HEK293T (cell line): ENCODE measurements at regions not wholly inside any gene's neighbourhood (a gene's known extent, or its start where the extent isn't known, plus 50 kb on each side); places are given as distances from the start of the nearest gene placed in this dataset.

Experiments used
- CTCF ChIA-PET: fragments of 350-600 bp; formaldehyde crosslinking; extraction: SDS; loops from one replicate; lab custom pipeline; 2021; ENCODE audit warnings: antibody characterized with exemption, inconsistent platforms; lab: Yijun Ruan, JAX
- POLR2A ChIA-PET: fragments of 350-600 bp; formaldehyde crosslinking; extraction: SDS; loops from one replicate; lab custom pipeline; 2020; ENCODE audit warnings: antibody characterized with exemption, inconsistent platforms; lab: Yijun Ruan, JAX
- DNase-seq: peaks from one replicate; pipeline ENCODE4 v3.0.0; 2012; ENCODE audit warnings: mixed read lengths; ENCODE audit errors: extremely low spot score
- ARNT ChIP-seq: fragments of 450-650 bp; IDR thresholded peaks from 2 replicates; pipeline ENCODE4 v1.6.1; 2017; ENCODE audit warnings: mild to moderate bottlenecking
- BHLHE40 ChIP-seq: fragments of 450-650 bp; IDR thresholded peaks from 2 replicates; pipeline ENCODE4 v1.6.1; 2016; ENCODE audit warnings: mild to moderate bottlenecking, moderate library complexity, borderline replicate concordance
- CTBP1 ChIP-seq: fragments of 450-650 bp; IDR thresholded peaks from 2 replicates; pipeline ENCODE4 v1.6.1; 2016; ENCODE audit warnings: borderline replicate concordance
- ELF4 ChIP-seq: fragments of 450-650 bp; IDR thresholded peaks from 2 replicates; pipeline ENCODE4 v1.6.1; 2017; ENCODE audit warnings: antibody characterized with exemption
- FOXA1 ChIP-seq: fragments of 450-650 bp; IDR thresholded peaks from 2 replicates; pipeline ENCODE4 v1.6.1; 2016; ENCODE audit warnings: mild to moderate bottlenecking
- FOXK2 ChIP-seq: fragments of 450-650 bp; IDR thresholded peaks from 2 replicates; pipeline ENCODE4 v1.6.1; 2016; ENCODE audit warnings: mild to moderate bottlenecking
- FOXM1 ChIP-seq: fragments of 450-650 bp; IDR thresholded peaks from 2 replicates; pipeline ENCODE4 v1.6.1; 2017; ENCODE audit warnings: mild to moderate bottlenecking, borderline replicate concordance
- HDGF ChIP-seq: fragments of 450-650 bp; IDR thresholded peaks from 2 replicates; pipeline ENCODE4 v1.6.1; 2017; ENCODE audit warnings: antibody characterized with exemption, borderline replicate concordance
- L3MBTL2 ChIP-seq: fragments of 450-650 bp; conservative IDR thresholded peaks from 2 replicates; pipeline ENCODE4 v1.6.1; 2016; ENCODE audit warnings: mild to moderate bottlenecking
- LEF1 ChIP-seq: fragments of 450-650 bp; IDR thresholded peaks from 2 replicates; pipeline ENCODE4 v1.6.1; 2017; ENCODE audit warnings: mild to moderate bottlenecking, borderline replicate concordance
- NFRKB ChIP-seq: fragments of 450-650 bp; IDR thresholded peaks from 2 replicates; pipeline ENCODE4 v1.6.1; 2016; ENCODE audit warnings: mild to moderate bottlenecking, moderate library complexity
- SP1 ChIP-seq: fragments of 450-650 bp; IDR thresholded peaks from 2 replicates; pipeline ENCODE4 v1.6.1; 2017
- SUZ12 ChIP-seq: fragments of 450-650 bp; IDR thresholded peaks from 2 replicates; pipeline ENCODE4 v1.6.1; 2016; ENCODE audit warnings: mild to moderate bottlenecking
- TARDBP ChIP-seq: fragments of 450-650 bp; IDR thresholded peaks from 2 replicates; pipeline ENCODE4 v1.6.1; 2016
- ZNF384 ChIP-seq: fragments of 450-650 bp; IDR thresholded peaks from 2 replicates; pipeline ENCODE4 v1.6.1; 2016
- TF ChIP-seq, protein P1 (sequence below): fragments of 450-650 bp; IDR thresholded peaks from 2 replicates; pipeline ENCODE4 v1.6.1; 2016

DNA sequence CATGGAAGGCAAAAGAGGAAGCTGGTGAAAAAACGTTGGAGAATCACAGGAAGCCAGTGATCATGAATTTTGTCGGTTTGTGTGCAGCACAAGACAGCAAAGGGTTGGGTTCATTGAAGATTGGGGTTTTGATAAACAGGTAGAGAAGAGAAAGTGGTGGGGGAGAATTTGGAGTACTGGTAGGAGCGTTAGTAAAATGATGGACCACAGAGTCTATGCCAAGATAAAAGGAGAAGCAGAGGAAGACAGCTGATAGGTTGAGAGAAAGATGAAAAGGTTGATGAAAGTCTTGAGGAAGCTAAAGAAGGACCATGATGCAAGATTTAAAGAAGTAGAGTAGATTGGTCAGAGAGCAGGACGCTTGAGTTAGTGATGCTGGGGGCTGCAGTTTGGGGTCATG lies 156.8 kb upstream of the POU3F1 start:
- TF ChIP-seq, protein P1, sequence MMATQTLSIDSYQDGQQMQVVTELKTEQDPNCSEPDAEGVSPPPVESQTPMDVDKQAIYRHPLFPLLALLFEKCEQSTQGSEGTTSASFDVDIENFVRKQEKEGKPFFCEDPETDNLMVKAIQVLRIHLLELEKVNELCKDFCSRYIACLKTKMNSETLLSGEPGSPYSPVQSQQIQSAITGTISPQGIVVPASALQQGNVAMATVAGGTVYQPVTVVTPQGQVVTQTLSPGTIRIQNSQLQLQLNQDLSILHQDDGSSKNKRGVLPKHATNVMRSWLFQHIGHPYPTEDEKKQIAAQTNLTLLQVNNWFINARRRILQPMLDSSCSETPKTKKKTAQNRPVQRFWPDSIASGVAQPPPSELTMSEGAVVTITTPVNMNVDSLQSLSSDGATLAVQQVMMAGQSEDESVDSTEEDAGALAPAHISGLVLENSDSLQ: no peak
- TF ChIP-seq FOXA1 (no peak), ZNF384 (no peak), FOXM1 (no peak), ELF4 (no peak), CTBP1 (no peak), ARNT (no peak), L3MBTL2 (no peak)
- CTCF ChIA-PET: interaction anchor here (0.6 kb wide), 1 partner anchor 34 kb away, joined by 3 read pairs; no protein-coding TSS in a partner anchor
- DNase-seq: no peak
- POLR2A ChIA-PET: no interaction called here

- TF ChIP-seq CTBP1 (no peak), TARDBP (no peak), NFRKB (no peak), FOXA1 (no peak), BHLHE40 (no peak)
- TF ChIP-seq, protein P1: no peak
- CTCF ChIA-PET: no interaction called here
- no peak for DNase-seq
- POLR2A ChIA-PET: no interaction called here
Measured at GRCh38 chr1:38201431-38201830, 154.8 kb upstream of the POU3F1 start.

- no peak for DNase-seq
- ChIA-PET CTCF (no interaction called here), POLR2A (no interaction called here)
- TF ChIP-seq ARNT (no peak), FOXK2 (no peak), CTBP1 (no peak), ZNF384 (no peak), ELF4 (no peak)
Measured at GRCh38 chr1:38198621-38199020, 152.0 kb upstream of the POU3F1 start.

- ChIA-PET POLR2A (no interaction called here), CTCF (interaction anchor here (0.6 kb wide), 1 partner anchor 262 kb away, joined by 3 read pairs; no protein-coding TSS in a partner anchor)
- DNase-seq: no peak
- TF ChIP-seq L3MBTL2 (no peak), LEF1 (no peak), SUZ12 (no peak), BHLHE40 (no peak), ARNT (no peak), FOXK2 (no peak), TARDBP (no peak), ELF4 (no peak), FOXA1 (no peak), HDGF (no peak), ZNF384 (no peak), FOXM1 (no peak), SP1 (no peak)
- TF ChIP-seq, protein P1: no peak
Measured at GRCh38 chr1:38198099-38198498, 151.5 kb upstream of the POU3F1 start.

DNA sequence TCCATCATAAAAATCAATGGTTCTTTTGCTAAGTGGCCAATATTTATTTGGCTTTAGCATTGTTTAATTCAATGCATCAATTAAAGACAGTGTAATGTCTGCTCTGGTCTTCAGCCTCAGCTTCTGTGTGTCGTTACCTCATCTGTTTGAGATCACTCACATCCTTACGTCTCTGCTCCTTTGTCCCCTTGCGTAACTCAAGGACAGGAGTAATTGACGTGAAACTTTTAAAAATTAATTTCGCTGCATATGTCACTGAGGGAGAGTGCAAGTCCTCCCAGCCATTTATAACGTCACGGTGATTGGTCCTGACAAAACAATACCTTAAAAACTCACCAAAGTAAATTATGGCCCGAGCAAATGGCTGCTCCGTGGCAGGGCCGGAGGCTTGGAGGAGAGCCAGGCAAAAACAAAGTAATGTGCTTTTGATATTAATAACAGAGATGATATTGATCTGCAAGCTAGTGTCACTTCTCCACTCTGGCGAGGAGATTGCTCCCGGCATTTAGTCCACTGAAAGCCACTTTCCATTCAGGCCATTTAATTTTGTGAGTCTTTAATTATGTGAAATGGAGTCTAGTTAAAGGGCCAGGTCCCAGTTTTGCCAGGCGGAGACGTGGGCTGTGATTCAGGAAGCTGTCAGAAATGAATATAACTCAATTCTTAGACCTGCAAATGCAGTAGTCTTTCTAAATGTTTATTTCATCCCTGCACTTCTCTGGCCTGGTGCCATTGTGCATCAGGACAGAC lies 150.9 kb upstream of the POU3F1 start:
- ChIA-PET CTCF (interaction anchor here (0.6 kb wide), 1 partner anchor 262 kb away, joined by 3 read pairs; no protein-coding TSS in a partner anchor), POLR2A (no interaction called here)
- DNase-seq: no peak
- no peak for TF ChIP-seq L3MBTL2
- no peak for TF ChIP-seq TARDBP
- no peak for TF ChIP-seq SUZ12
- no peak for TF ChIP-seq ZNF384
- TF ChIP-seq HDGF: no peak
- TF ChIP-seq LEF1: no peak
- TF ChIP-seq ARNT: no peak
- no peak for TF ChIP-seq FOXA1
- TF ChIP-seq CTBP1: no peak
- TF ChIP-seq ELF4: no peak
- no peak for TF ChIP-seq FOXM1
- no peak for TF ChIP-seq FOXK2

DNA sequence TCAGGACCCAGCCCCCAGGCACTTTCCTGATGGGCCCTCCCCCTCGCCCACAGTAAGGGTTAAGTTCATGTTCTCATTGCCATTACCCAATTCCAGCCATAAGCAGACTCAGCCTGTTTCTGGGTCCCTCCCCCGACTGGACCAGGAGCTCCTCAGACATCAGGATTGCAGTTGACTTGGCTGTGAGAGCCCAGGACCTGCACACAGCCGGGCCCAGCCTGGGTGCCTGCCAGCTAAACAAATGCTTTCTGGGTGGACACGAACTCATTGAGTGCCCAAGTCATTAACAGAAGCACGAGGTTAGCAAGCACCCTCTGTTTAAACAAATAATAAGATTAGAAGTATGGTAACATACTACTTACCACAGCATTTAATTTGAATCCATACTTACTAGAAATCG lies 147.9 kb upstream of the POU3F1 start:
- no peak for TF ChIP-seq FOXM1
- TF ChIP-seq L3MBTL2: no peak
- no peak for TF ChIP-seq BHLHE40
- no peak for TF ChIP-seq LEF1
- TF ChIP-seq HDGF: no peak
- TF ChIP-seq SUZ12: no peak
- TF ChIP-seq FOXK2: no peak
- no peak for TF ChIP-seq SP1
- no peak for TF ChIP-seq ARNT
- CTCF ChIA-PET: interaction anchor here (0.6 kb wide), 1 partner anchor 156 kb away, joined by 4 read pairs; no protein-coding TSS in a partner anchor
- POLR2A ChIA-PET: no interaction called here
- no peak for DNase-seq

GRCh38 chr1:38193040-38193439 lies 146.4 kb upstream of the POU3F1 start:
- no peak for DNase-seq
- ChIA-PET POLR2A (no interaction called here), CTCF (no interaction called here)
- TF ChIP-seq FOXA1: no peak
- TF ChIP-seq SUZ12: no peak
- TF ChIP-seq CTBP1: no peak
- no peak for TF ChIP-seq NFRKB
- TF ChIP-seq ZNF384: no peak
- TF ChIP-seq TARDBP: no peak
